HCT116 (cell line): ENCODE measurements at regions not wholly inside any gene's neighbourhood (a gene's known extent, or its start where the extent isn't known, plus 50 kb on each side); places are given as distances from the start of the nearest gene placed in this dataset.

Source experiments
- ATAC-seq: fragments of 200-7000 bp; cut with Tn5 transposase; 2 replicates; pipeline ENCODE4 v1.9.1; 2020; ENCODE audit warnings: mild to moderate bottlenecking, moderate library complexity
- BruUV-seq: library from RNA; stranded (reverse); fragments of 400-500 nt; replicated peaks from 2 replicates; lab custom pipeline; 2021; lab: Mats Ljungman, UMichigan
- CTCF ChIA-PET: fragments of 300-600 bp; sonication (Branson Sonifier 250); formaldehyde crosslinking; loops from one replicate; lab custom pipeline; 2021; ENCODE audit warnings: antibody characterized with exemption; lab: Charles Lee
- POLR2A ChIA-PET: fragments of 300-600, 350-600 bp; sonication (Branson Sonifier 250); formaldehyde crosslinking; loops from one replicate; lab custom pipeline; 2021; ENCODE audit warnings: antibody characterized with exemption; lab: Charles Lee
- RAD21 ChIA-PET, 2 experiments: fragments of 300-600 bp; sonication (Branson Sonifier 250); formaldehyde crosslinking; loops; one replicate each; lab custom pipeline; 2023; ENCODE audit warnings: low total read pairs in 2 of 2; ENCODE audit not compliant: uncharacterized antibody in 2 of 2, unreplicated experiment in 2 of 2, low non-redundant PET in 1 of 2; lab: Charles Lee
- DNase-seq: peaks from one replicate; pipeline ENCODE4 v3.0.0-alpha.2; 2010; ENCODE audit warnings: low read depth, low spot score
- H2AFZ ChIP-seq: fragments of 200-600 bp; shearing (Covaris generic), sonication (generic); 2 replicates; pipeline ENCODE4 v1.6.1; 2017; ENCODE audit warnings: low read depth, mixed run types, mixed read lengths, antibody characterized with exemption, low read length; ENCODE audit not compliant: poor library complexity, severe bottlenecking
- H3K27ac ChIP-seq: 2 replicates; pipeline ENCODE4 v1.5.1; 2012; ENCODE audit warnings: low read depth, low read length
- H3K27me3 ChIP-seq: fragments of 200-600 bp; sonication (generic); 2 replicates; pipeline ENCODE4 v1.6.1; 2016; ENCODE audit warnings: mixed run types, low read length, mixed read lengths; ENCODE audit not compliant: insufficient read depth
- H3K36me3 ChIP-seq, 2 experiments: fragments of 200-500 bp in 1 of 2; fragments of 200-600 bp in 1 of 2; sonication (Bioruptor generic) in 1 of 2; sonication (generic) in 1 of 2; 2 replicates each; pipeline versions ENCODE4 v1.5.1 to v1.6.1; 2014 to 2016; ENCODE audit warnings: low read length in 2 of 2, inconsistent platforms in 1 of 2, mixed read lengths in 1 of 2, mixed run types in 1 of 2; ENCODE audit not compliant: insufficient read depth in 2 of 2, control insufficient read depth in 1 of 2
- H3K4me1 ChIP-seq, 2 experiments: fragments of 200-600 bp in 1 of 2; sonication (generic) in 1 of 2; 2 replicates each; pipeline versions ENCODE4 v1.5.1 to v1.6.1; 2012 to 2017; ENCODE audit warnings: low read length in 2 of 2, inconsistent platforms in 1 of 2, mild to moderate bottlenecking in 1 of 2, mixed read lengths in 1 of 2, mixed run types in 1 of 2, moderate library complexity in 1 of 2; ENCODE audit not compliant: insufficient read depth in 2 of 2, control insufficient read depth in 1 of 2
- H3K4me2 ChIP-seq: fragments of 200-600 bp; sonication (generic); 2 replicates; pipeline ENCODE4 v1.6.1; 2017; ENCODE audit warnings: mixed run types, low read length, mixed read lengths
- H3K4me3 ChIP-seq, 2 experiments: fragments of 200-600 bp in 1 of 2; sonication (generic) in 1 of 2; replicated peaks in 1 of 2; 2 replicates each; pipeline ENCODE4 v1.5.1; 2011 to 2016; ENCODE audit warnings: low read length in 2 of 2, control low read depth in 1 of 2, low read depth in 1 of 2, mild to moderate bottlenecking in 1 of 2, mixed read lengths in 1 of 2, mixed run types in 1 of 2
- H3K79me2 ChIP-seq: fragments of 200-600 bp; sonication (generic); 2 replicates; pipeline ENCODE4 v1.6.1; 2017; ENCODE audit warnings: mild to moderate bottlenecking, mixed run types, low read length, moderate library complexity, mixed read lengths; ENCODE audit not compliant: insufficient read depth
- H3K9ac ChIP-seq: fragments of 200-600 bp; sonication (generic); 2 replicates; pipeline ENCODE4 v1.6.1; 2016; ENCODE audit warnings: low read length, mixed read lengths
- H3K9me2 ChIP-seq: fragments of 200-600 bp; sonication (generic), shearing (Covaris generic); 2 replicates; pipeline ENCODE4 v1.6.1; 2017; ENCODE audit warnings: mixed run types, mild to moderate bottlenecking, moderate library complexity; ENCODE audit not compliant: insufficient read depth
- H3K9me3 ChIP-seq, 2 experiments: fragments of 200-500 bp in 1 of 2; fragments of 200-600 bp in 1 of 2; sonication (Bioruptor generic) in 1 of 2; sonication (generic) in 1 of 2; 2 replicates each; pipeline ENCODE4 v1.6.1; 2014 to 2017; ENCODE audit warnings: low read length in 2 of 2, mixed read lengths in 2 of 2, inconsistent platforms in 1 of 2, low read depth in 1 of 2, mild to moderate bottlenecking in 1 of 2, mixed run types in 1 of 2, moderate library complexity in 1 of 2; ENCODE audit not compliant: control insufficient read depth in 1 of 2, insufficient read depth in 1 of 2
- H4K20me1 ChIP-seq: fragments of 200-600 bp; sonication (generic), shearing (Covaris generic); 2 replicates; pipeline ENCODE4 v1.6.1; 2017; ENCODE audit warnings: mixed run types, mild to moderate bottlenecking, moderate library complexity; ENCODE audit not compliant: insufficient read depth
- CBX3 ChIP-seq: IDR thresholded peaks from 2 replicates; pipeline ENCODE4 v1.6.1; 2012; ENCODE audit warnings: low read depth
- CTCF ChIP-seq, 3 experiments: fragments of 200-600 bp in 1 of 3; sonication (generic) in 1 of 3; IDR thresholded peaks in 2 of 3; conservative IDR thresholded peaks in 1 of 3; 2 replicates each; pipeline ENCODE4 v1.5.1; 2012 to 2017; ENCODE audit warnings: low read depth in 2 of 3, low read length in 2 of 3, antibody characterized with exemption in 1 of 3, borderline replicate concordance in 1 of 3, control low read depth in 1 of 3, mild to moderate bottlenecking in 1 of 3, mixed read lengths in 1 of 3, mixed run types in 1 of 3, moderate library complexity in 1 of 3; ENCODE audit not compliant: insufficient read depth in 1 of 3
- EGR1 ChIP-seq: IDR thresholded peaks from 2 replicates; pipeline ENCODE4 v1.6.1; 2012; ENCODE audit warnings: low read depth
- ELF1 ChIP-seq: IDR thresholded peaks from 2 replicates; pipeline ENCODE4 v1.6.1; 2012; ENCODE audit warnings: low read depth, borderline replicate concordance
- EZH2 ChIP-seq: fragments of 200-600 bp; sonication (generic); IDR thresholded peaks from 2 replicates; pipeline ENCODE4 v1.6.1; 2017; ENCODE audit warnings: antibody characterized with exemption, mixed run types
- FOSL1 ChIP-seq: IDR thresholded peaks from 2 replicates; pipeline ENCODE4 v1.6.1; 2012; ENCODE audit warnings: low read depth
- JUND ChIP-seq: IDR thresholded peaks from 2 replicates; pipeline ENCODE4 v1.6.1; 2012
- RAD21 ChIP-seq: IDR thresholded peaks from 2 replicates; pipeline ENCODE4 v1.6.1; 2012; ENCODE audit warnings: low read depth, mild to moderate bottlenecking
- REST ChIP-seq: IDR thresholded peaks from 2 replicates; pipeline ENCODE4 v1.6.1; 2012; ENCODE audit warnings: low read depth
- SIN3A ChIP-seq: IDR thresholded peaks from 2 replicates; pipeline ENCODE4 v1.6.1; 2012; ENCODE audit warnings: low read depth
- SP1 ChIP-seq: IDR thresholded peaks from 2 replicates; pipeline ENCODE4 v1.6.1; 2012; ENCODE audit warnings: low read depth
- ZFX ChIP-seq: fragments of 450-650 bp; IDR thresholded peaks from 2 replicates; pipeline ENCODE4 v1.6.1; 2017
- ZNF274 ChIP-seq: fragments of 200-500 bp; sonication (Bioruptor generic); IDR thresholded peaks from 2 replicates; pipeline ENCODE4 v1.6.1; 2014; ENCODE audit warnings: mild to moderate bottlenecking, low read depth, low read length, inconsistent platforms
- intact Hi-C: fragments of 100-400 bp; cut with micrococcal nuclease; formaldehyde crosslinking; loops from 2 replicates; pipeline ENCODE4 v1.10.0; 2022

DNA sequence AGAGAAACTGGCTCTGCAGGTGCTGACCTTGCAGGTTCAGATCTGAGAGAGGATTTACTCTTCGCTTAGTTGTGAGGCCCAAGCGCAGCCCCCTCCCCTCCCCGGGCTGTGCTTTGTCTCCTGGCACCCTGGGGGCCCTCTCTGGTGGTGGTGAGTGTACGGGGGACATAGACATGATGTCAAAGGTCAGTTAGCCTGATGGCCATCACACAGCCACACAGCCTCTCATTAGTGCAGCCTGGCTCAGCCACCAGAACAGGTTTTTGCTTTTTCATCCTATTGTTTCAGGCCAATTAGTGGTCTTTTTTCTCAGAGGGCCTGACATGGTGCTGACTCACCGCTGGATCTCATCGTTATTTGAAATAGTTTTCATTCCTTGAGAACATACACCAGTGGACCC lies 437.9 kb downstream of the AACS start:
- H3K4me3 ChIP-seq: no peak overlapping the region
- H4K20me1 ChIP-seq: no peaks in the 10 kb centered on the region
- H3K27ac ChIP-seq: no peak overlapping the region
- DNase-seq (no peak), ATAC-seq (no peak)
- H3K9me2 ChIP-seq: no peaks in the 10 kb centered on the region
- no peaks in the 10 kb centered on the region for H3K79me2 ChIP-seq
- intact Hi-C loops: no loop called here
- H3K9ac ChIP-seq: no peak overlapping the region
- no peak overlapping the region for H3K4me2 ChIP-seq
- H3K9me3 ChIP-seq: no peaks in the 10 kb centered on the region
- ChIA-PET CTCF (no interaction called here), POLR2A (no interaction called here)
- no peaks in the 10 kb centered on the region for H3K27me3 ChIP-seq
- H3K36me3 ChIP-seq: no peaks in the 10 kb centered on the region
- H3K4me1 ChIP-seq: no peaks in the 10 kb centered on the region
- no TSS peak for BruUV-seq
- no peak for TF ChIP-seq EGR1
- no peak for TF ChIP-seq REST
- TF ChIP-seq EZH2: no peak
- no peak for TF ChIP-seq ZNF274
- TF ChIP-seq ELF1: no peak
- TF ChIP-seq RAD21: no peak
- TF ChIP-seq SIN3A: no peak
- no peak for TF ChIP-seq CBX3
- TF ChIP-seq ZFX: no peak
- no peak for TF ChIP-seq SP1
- no peak for TF ChIP-seq FOSL1
- TF ChIP-seq JUND: no peak
- no peak for TF ChIP-seq CTCF (IDR thresholded peaks at IDR 0.05 in 2 of 3, conservative IDR thresholded peaks at IDR 0.05 in 1 of 3; ENCODE audit: borderline replicate concordance in 1 of 3, insufficient read depth in 1 of 3, low read depth in 2 of 3, low read length in 2 of 3)
- TF ChIP-seq, all 23 proteins: peak for 0
- H2AFZ ChIP-seq: no peak overlapping the region
- RAD21 ChIA-PET: no interaction called here
